Fibroblast of lung (primary cell): ENCODE measurements at regions not wholly inside any gene's neighbourhood (a gene's known extent, or its start where the extent isn't known, plus 50 kb on each side); places are given as distances from the start of the nearest gene placed in this dataset.

Source experiments
- DNase-seq, 2 donors: peaks; one replicate each; pipeline versions ENCODE4 v3.0.0 to v3.0.0-alpha.2; 2010; ENCODE audit warnings: low read depth in 2 of 2
- H2AFZ ChIP-seq: 2 replicates; pipeline ENCODE4 v1.5.1; 2012; ENCODE audit warnings: low read length, control low read depth, inconsistent platforms
- H3K27ac ChIP-seq: 2 replicates; pipeline ENCODE4 v1.5.1; 2011; ENCODE audit warnings: low read length, control low read depth; ENCODE audit not compliant: insufficient read depth
- H3K27me3 ChIP-seq: 2 replicates; pipeline ENCODE4 v1.5.1; 2011; ENCODE audit warnings: mild to moderate bottlenecking, low read length; ENCODE audit not compliant: control insufficient read depth, insufficient read depth
- H3K36me3 ChIP-seq: 2 replicates; pipeline ENCODE4 v1.5.1; 2011; ENCODE audit warnings: low read length; ENCODE audit not compliant: control insufficient read depth, insufficient read depth
- H3K4me1 ChIP-seq: 2 replicates; pipeline ENCODE4 v1.5.1; 2011; ENCODE audit warnings: low read length; ENCODE audit not compliant: control insufficient read depth, insufficient read depth; ENCODE audit errors: extremely low read depth
- H3K4me2 ChIP-seq: 2 replicates; pipeline ENCODE4 v1.5.1; 2011; ENCODE audit warnings: low read length, control low read depth; ENCODE audit not compliant: insufficient read depth; ENCODE audit errors: extremely low read depth
- H3K4me3 ChIP-seq, 4 experiments: fragments of 200-600 bp in 1 of 4; sonication (generic) in 1 of 4; replicated peaks in 1 of 4; 2 replicates each; pipeline ENCODE4 v1.5.1; 2011 to 2016; ENCODE audit warnings: low read length in 4 of 4, low read depth in 3 of 4, mild to moderate bottlenecking in 3 of 4, control low read depth in 2 of 4, inconsistent platforms in 1 of 4, mixed read lengths in 1 of 4; ENCODE audit not compliant: insufficient read depth in 1 of 4; ENCODE audit errors: control extremely low read depth in 1 of 4
- H3K79me2 ChIP-seq: 2 replicates; pipeline ENCODE4 v1.5.1; 2012; ENCODE audit warnings: mild to moderate bottlenecking, low read length, inconsistent platforms; ENCODE audit not compliant: control insufficient read depth, insufficient read depth
- H3K9ac ChIP-seq: 2 replicates; pipeline ENCODE4 v1.5.1; 2011; ENCODE audit warnings: mild to moderate bottlenecking, low read length, control low read depth; ENCODE audit not compliant: insufficient read depth
- H3K9me3 ChIP-seq: 2 replicates; pipeline ENCODE4 v1.5.1; 2012; ENCODE audit warnings: low read depth, low read length; ENCODE audit not compliant: control insufficient read depth, insufficient read depth
- H4K20me1 ChIP-seq: 2 replicates; pipeline ENCODE4 v1.5.1; 2011; ENCODE audit warnings: low read length; ENCODE audit not compliant: control insufficient read depth, insufficient read depth; ENCODE audit errors: extremely low read depth
- CTCF ChIP-seq, 2 donors: IDR thresholded peaks in 1 of 2; conservative IDR thresholded peaks in 1 of 2; 1 replicate in 1 of 2; 2 replicates in 1 of 2; pipeline ENCODE4 v1.5.1; 2011 to 2012; ENCODE audit warnings: low read length in 2 of 2, control low read depth in 1 of 2, inconsistent platforms in 1 of 2, low read depth in 1 of 2, mild to moderate bottlenecking in 1 of 2
- EZH2 ChIP-seq: IDR thresholded peaks from 2 replicates; pipeline ENCODE4 v1.5.1; 2012; ENCODE audit warnings: low read length, control low read depth, mild to moderate bottlenecking; ENCODE audit errors: missing control alignments

- no peak overlapping the region for H3K9ac ChIP-seq
- H3K9me3 ChIP-seq: peaks cover 4% of the 10 kb centered on the region
- H3K4me2 ChIP-seq: no peak overlapping the region
- no peaks in the 10 kb centered on the region for H3K79me2 ChIP-seq
- no peak overlapping the region for H2AFZ ChIP-seq
- no peaks in the 10 kb centered on the region for H3K4me1 ChIP-seq
- H3K27ac ChIP-seq: no peak overlapping the region
- H4K20me1 ChIP-seq: no peaks in the 10 kb centered on the region
- H3K4me3 ChIP-seq: no peak overlapping the region
- no peak for DNase-seq
- no peaks in the 10 kb centered on the region for H3K36me3 ChIP-seq
- TF ChIP-seq CTCF (conservative IDR thresholded peaks at IDR 0.05 in 1 of 2, IDR thresholded peaks at IDR 0.05 in 1 of 2; ENCODE audit: low read depth in 1 of 2, low read length in 2 of 2) (no peak), EZH2 (no peak)
- H3K27me3 ChIP-seq: no peaks in the 10 kb centered on the region
Measured at GRCh38 chr10:131757285-131758058, 143.3 kb upstream of the PPP2R2D start.

GRCh38 chr10:131758062-131758938 lies 142.5 kb upstream of the PPP2R2D start:
- Histone ChIP-seq H3K4me1 (no peaks in the 10 kb centered on the region), H3K4me2 (no peak overlapping the region), H3K9ac (no peak overlapping the region), H3K27me3 (no peaks in the 10 kb centered on the region), H2AFZ (no peak overlapping the region), H3K27ac (no peak overlapping the region), H3K36me3 (no peaks in the 10 kb centered on the region), H4K20me1 (no peaks in the 10 kb centered on the region), H3K9me3 (peaks cover 4% of the 10 kb centered on the region), H3K4me3 (no peak overlapping the region), H3K79me2 (no peaks in the 10 kb centered on the region)
- DNase-seq: no peak
- TF ChIP-seq EZH2: no peak
- no peak for TF ChIP-seq CTCF (conservative IDR thresholded peaks at IDR 0.05 in 1 of 2, IDR thresholded peaks at IDR 0.05 in 1 of 2; ENCODE audit: low read depth in 1 of 2, low read length in 2 of 2)

GRCh38 chr10:131758939-131759301 lies 141.9 kb upstream of the PPP2R2D start:
- TF ChIP-seq EZH2: no peak
- no peak for TF ChIP-seq CTCF (conservative IDR thresholded peaks at IDR 0.05 in 1 of 2, IDR thresholded peaks at IDR 0.05 in 1 of 2; ENCODE audit: low read depth in 1 of 2, low read length in 2 of 2)
- Histone ChIP-seq H3K4me1 (no peaks in the 10 kb centered on the region), H3K27me3 (no peaks in the 10 kb centered on the region), H3K36me3 (no peaks in the 10 kb centered on the region), H3K79me2 (no peaks in the 10 kb centered on the region), H3K9me3 (peaks cover 4% of the 10 kb centered on the region), H3K9ac (no peak overlapping the region), H3K4me3 (no peak overlapping the region), H3K27ac (no peak overlapping the region), H2AFZ (no peak overlapping the region), H4K20me1 (no peaks in the 10 kb centered on the region), H3K4me2 (no peak overlapping the region)
- DNase-seq: no peak
